Activated CD8-positive, alpha-beta memory T cell treated with anti-CD3 and anti-CD28 coated beads, Interleukin-2, amount 10 ng/mL, durations not matched to agents 7 days and 5 days (primary cell): ENCODE measurements at regions not wholly inside any gene's neighbourhood (a gene's known extent, or its start where the extent isn't known, plus 50 kb on each side); places are given as distances from the start of the nearest gene placed in this dataset.
"Not testable (repeated sequence)": the region's sequence is repeated elsewhere in the genome, so short reads cannot be mapped to it uniquely, and the experiment has no call there.

Experiments
- ATAC-seq: fragments of 150-1000 bp; cut with Tn5 transposase; one replicate; pipeline ENCODE4 v1.10.0; 2021; ENCODE audit warnings: moderate library complexity
- CTCF ChIA-PET: fragments of 350-600 bp; sonication (Branson Sonifier 250); formaldehyde crosslinking; loops from one replicate; lab custom pipeline; 2021; ENCODE audit warnings: antibody characterized with exemption; lab: Charles Lee
- DNase-seq: peaks from one replicate; pipeline ENCODE4 v3.0.0-alpha.2; 2020
- H3K27ac Mint-ChIP-seq: one replicate; pipeline ENCODE4 v1.8.0; 2021; ENCODE audit warnings: mild to moderate bottlenecking, mixed read lengths
- H3K27me3 Mint-ChIP-seq: one replicate; pipeline ENCODE4 v1.8.0; 2021; ENCODE audit warnings: mixed read lengths
- H3K36me3 Mint-ChIP-seq: one replicate; pipeline ENCODE4 v1.8.0; 2021; ENCODE audit warnings: mild to moderate bottlenecking, mixed read lengths
- H3K4me1 Mint-ChIP-seq: one replicate; pipeline ENCODE4 v1.8.0; 2021; ENCODE audit warnings: mixed read lengths
- H3K4me3 Mint-ChIP-seq: one replicate; pipeline ENCODE4 v1.8.0; 2021; ENCODE audit warnings: mild to moderate bottlenecking, moderate library complexity, mixed read lengths
- H3K9me3 Mint-ChIP-seq: one replicate; pipeline ENCODE4 v1.8.0; 2022; ENCODE audit warnings: low read depth, mixed read lengths

DNA sequence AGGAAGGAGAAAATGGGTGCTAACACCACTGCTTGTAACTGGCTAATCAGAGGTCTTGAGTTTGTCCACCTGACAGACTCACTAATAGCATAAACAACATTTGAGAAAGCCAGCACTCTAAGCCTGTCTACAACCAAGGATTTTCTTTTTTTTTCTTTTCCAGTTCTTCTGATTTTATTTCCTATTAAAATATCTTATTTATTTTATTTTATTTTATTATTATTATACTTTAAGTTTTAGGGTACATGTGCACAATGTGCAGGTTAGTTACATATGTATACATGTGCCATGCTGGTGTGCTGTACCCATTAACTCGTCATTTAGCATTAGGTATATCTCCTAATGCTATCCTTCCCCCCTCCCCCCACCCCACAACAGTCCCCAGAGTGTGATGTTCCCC is 888.6 kb upstream of the ARRDC3 start:
- H3K4me1 Mint-ChIP-seq, CTCF ChIA-PET, ATAC-seq, H3K27ac Mint-ChIP-seq, DNase-seq, H3K27me3 Mint-ChIP-seq, H3K4me3 Mint-ChIP-seq, H3K36me3 Mint-ChIP-seq: not testable (repeated sequence)
- H3K9me3 Mint-ChIP-seq: peaks cover 12% of the 10 kb centered on the region

DNA sequence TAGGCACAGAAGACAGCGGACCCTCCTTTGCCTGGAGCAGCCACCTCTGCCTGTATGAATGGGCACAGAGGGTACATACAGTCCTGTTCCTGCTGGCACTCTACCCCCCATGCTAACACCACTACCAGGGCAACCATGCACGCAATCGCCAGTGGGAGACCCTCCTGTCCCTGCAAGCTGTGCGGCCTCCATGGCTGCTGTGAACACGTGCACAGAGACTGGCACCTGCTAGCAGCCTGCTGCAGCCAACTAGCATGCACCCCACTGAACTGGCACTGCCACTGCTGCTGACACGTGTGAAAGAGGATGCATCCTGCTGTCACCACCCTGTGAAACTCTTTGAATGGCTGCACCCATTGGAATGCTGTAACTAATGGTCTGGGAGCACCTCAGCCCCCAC is 885.2 kb upstream of the ARRDC3 start:
- no peak overlapping the region for H3K4me3 Mint-ChIP-seq
- no peaks in the 10 kb centered on the region for H3K27me3 Mint-ChIP-seq
- CTCF ChIA-PET: no interaction called here
- H3K9me3 Mint-ChIP-seq: peaks cover 9% of the 10 kb centered on the region
- H3K36me3 Mint-ChIP-seq: no peaks in the 10 kb centered on the region
- no peak overlapping the region for H3K27ac Mint-ChIP-seq
- no peak for DNase-seq
- H3K4me1 Mint-ChIP-seq: no peaks in the 10 kb centered on the region
- no peak for ATAC-seq

DNA sequence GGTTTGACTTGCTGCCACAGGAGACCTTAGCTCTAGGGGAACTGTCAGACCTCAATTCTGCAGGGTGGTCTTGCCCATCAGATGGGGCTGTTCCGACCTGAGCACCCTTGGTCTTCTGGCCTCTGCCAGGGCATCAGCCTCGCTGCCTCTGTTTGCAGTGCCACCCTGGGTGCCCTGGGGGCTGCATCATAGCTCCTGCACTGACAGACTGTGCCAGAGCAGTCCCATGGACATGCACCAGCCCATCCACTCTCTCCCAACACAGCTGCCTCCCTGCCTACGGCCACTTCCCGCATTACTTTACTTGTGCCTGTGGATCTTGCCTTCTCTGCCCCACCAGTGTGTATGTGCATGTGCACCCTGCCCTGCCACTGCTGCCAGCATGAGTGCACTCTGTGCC is 884.7 kb upstream of the ARRDC3 start:
- H3K4me3 Mint-ChIP-seq: no peak overlapping the region
- H3K4me1 Mint-ChIP-seq: no peaks in the 10 kb centered on the region
- H3K27ac Mint-ChIP-seq: no peak overlapping the region
- CTCF ChIA-PET: no interaction called here
- H3K9me3 Mint-ChIP-seq: peaks cover 9% of the 10 kb centered on the region
- no peaks in the 10 kb centered on the region for H3K36me3 Mint-ChIP-seq
- H3K27me3 Mint-ChIP-seq: no peaks in the 10 kb centered on the region
- DNase-seq (no peak), ATAC-seq (no peak)

DNA sequence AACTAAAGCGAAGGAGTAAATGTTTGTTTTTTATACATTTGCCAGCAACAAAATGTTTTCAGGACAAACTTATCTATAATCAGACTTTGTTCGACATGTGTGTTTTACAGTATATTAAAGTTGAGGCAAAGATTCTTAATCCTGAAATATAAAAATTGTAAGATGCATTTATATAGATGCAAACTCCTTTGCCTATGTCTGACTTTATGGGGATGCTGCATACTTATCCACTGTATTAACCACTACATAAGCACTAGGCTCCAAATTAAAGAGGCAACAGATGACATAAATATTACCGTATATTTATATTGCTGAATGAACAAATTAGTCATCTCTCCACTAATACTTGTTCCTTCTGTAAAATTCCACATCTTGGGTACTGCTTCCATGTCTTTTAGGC is 882.7 kb upstream of the ARRDC3 start:
- Mint-ChIP-seq H3K4me3 (no peak overlapping the region), H3K9me3 (peaks cover 5% of the 10 kb centered on the region), H3K27ac (no peak overlapping the region), H3K36me3 (no peaks in the 10 kb centered on the region), H3K4me1 (no peaks in the 10 kb centered on the region), H3K27me3 (no peaks in the 10 kb centered on the region)
- CTCF ChIA-PET: no interaction called here
- no peak for ATAC-seq
- no peak for DNase-seq

DNA sequence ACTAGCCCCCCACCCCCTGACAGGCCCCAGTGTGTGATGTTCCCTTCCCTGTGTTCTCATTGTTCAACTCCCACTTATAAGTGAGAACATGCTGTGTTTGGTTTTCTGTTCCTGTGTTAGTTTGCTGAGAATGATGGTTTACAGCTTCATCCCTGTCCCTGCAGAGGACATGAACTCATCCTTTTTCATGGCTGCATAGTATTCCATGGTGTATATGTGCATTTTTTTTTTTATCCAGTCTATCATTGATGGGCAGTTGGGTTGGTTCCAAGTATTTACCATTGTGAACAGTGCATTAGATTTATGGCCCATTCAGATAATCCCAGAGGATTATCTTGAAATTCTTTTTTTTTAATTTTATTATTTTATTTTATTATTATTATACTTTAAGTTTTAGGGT is 872.5 kb upstream of the ARRDC3 start:
- H3K27me3 Mint-ChIP-seq, H3K9me3 Mint-ChIP-seq, H3K36me3 Mint-ChIP-seq, CTCF ChIA-PET, DNase-seq, H3K4me1 Mint-ChIP-seq, H3K27ac Mint-ChIP-seq, ATAC-seq, H3K4me3 Mint-ChIP-seq: not testable (repeated sequence)

DNA sequence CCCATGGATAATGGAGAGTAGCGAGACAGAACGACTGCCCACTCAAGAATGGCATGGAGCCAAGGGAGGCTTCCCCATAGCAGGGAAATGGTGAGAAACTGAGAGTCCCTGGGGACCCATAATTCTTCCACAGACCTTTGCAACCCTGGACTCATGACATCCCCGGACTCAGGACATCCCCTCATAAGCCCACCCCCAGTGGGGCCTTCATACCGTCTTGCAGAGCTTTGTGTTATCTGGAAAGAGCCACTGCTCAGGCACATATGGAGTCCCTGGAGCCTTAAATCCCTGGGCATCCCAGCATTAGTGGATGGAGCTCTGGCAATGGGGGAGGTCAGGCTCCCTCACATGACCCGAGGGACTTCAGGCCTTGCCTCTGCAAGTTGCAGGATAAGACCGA is 865.4 kb upstream of the ARRDC3 start:
- Mint-ChIP-seq H3K4me3 (no peak overlapping the region), H3K9me3 (no peaks in the 10 kb centered on the region), H3K27me3 (no peaks in the 10 kb centered on the region), H3K4me1 (no peaks in the 10 kb centered on the region), H3K27ac (no peak overlapping the region), H3K36me3 (no peaks in the 10 kb centered on the region)
- CTCF ChIA-PET: no interaction called here
- no peak for ATAC-seq
- DNase-seq: no peak

DNA sequence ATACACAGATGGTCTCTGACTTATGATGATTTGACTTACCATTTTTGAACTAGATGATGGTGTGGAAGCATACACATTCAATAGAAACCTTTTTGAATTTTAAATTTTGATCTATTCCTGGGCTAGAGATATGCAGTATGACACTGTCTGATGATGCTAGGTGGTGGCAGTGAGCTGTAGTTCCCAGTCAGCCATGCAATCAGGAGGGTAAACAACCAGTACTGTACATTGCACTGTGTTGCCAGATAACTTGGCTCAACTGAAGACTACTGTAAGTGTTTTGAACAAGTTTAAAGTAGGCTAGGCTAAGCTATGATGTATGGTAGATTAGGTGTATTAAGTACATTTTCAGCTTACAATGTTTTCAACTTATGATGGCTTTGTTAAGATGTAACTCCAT is 859.1 kb upstream of the ARRDC3 start:
- Mint-ChIP-seq H3K4me3 (no peak overlapping the region), H3K36me3 (no peaks in the 10 kb centered on the region), H3K27me3 (no peaks in the 10 kb centered on the region), H3K27ac (no peak overlapping the region), H3K4me1 (no peaks in the 10 kb centered on the region), H3K9me3 (no peaks in the 10 kb centered on the region)
- CTCF ChIA-PET: no interaction called here
- ATAC-seq (no peak), DNase-seq (no peak)

DNA sequence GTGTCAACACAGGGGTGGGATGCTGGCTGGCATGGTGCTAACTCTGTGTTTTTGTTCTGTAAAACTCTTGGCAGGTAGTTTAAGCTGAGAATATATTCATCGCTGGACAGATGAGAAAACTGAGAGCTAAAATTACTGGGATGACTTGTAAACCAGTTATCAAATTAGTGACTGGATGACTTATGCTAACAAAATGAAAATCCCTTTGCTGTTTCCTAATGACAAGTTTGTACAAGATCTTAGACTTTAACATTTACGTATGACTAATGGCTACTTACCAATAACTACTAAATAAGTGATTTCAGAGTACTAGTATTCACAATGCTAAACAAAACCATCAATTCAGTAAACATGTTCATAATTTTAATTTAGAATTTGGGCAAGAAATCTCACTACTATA is 854.8 kb upstream of the ARRDC3 start:
- no peaks in the 10 kb centered on the region for H3K4me1 Mint-ChIP-seq
- H3K27me3 Mint-ChIP-seq: no peaks in the 10 kb centered on the region
- ATAC-seq: no peak

DNA sequence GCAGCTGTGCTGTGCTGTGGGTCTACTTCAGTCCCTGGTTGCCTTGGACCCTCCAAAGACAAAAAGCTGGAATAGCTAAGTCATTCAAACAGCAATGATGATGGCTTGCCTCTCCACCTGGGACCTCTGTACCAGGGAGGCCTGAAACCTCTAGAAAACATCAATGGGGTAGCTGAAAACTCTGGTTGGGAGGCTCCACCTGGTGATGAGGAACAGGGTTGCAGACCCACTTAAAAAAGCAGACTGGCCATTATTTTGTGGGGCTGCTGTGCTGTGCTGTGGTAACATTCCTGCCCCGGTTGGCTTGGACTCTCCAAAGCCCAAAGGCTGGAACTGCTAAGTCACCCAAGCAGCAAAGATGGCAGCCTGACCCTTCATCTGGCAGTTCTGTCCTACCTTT is 839.3 kb upstream of the ARRDC3 start:
- no peaks in the 10 kb centered on the region for H3K4me1 Mint-ChIP-seq
- ATAC-seq (no peak), DNase-seq (no peak)
- no peaks in the 10 kb centered on the region for H3K36me3 Mint-ChIP-seq
- H3K4me3 Mint-ChIP-seq: no peak overlapping the region
- no peak overlapping the region for H3K27ac Mint-ChIP-seq
- CTCF ChIA-PET: no interaction called here
- no peaks in the 10 kb centered on the region for H3K27me3 Mint-ChIP-seq
- peaks cover 5% of the 10 kb centered on the region for H3K9me3 Mint-ChIP-seq

More for the DNA sequence above, 854.8 kb upstream of the ARRDC3 start:
- Mint-ChIP-seq H3K27ac (no peak overlapping the region), H3K36me3 (no peaks in the 10 kb centered on the region), H3K9me3 (peaks cover 4% of the 10 kb centered on the region), H3K4me3 (no peak overlapping the region)
- no peak for DNase-seq
- CTCF ChIA-PET: no interaction called here

DNA sequence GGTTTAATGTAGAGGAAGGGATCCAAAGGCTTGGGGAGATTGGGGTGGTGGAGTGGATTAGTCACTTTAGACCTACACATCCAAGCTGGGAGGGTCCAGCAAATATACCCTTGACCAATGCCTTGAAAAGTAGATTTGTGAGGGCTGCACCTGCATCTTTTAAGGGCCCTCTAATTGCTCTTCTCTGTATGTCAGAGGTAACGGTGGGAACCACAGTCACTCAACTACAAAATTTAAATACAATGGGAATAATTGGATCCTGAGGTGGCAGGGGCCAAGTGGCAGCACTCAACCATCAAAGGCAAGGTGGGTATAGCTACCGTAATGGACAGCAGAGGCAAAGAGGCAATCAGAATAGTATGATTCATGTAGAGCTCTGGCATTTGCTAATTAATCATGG is 833.7 kb upstream of the ARRDC3 start:
- H3K4me1 Mint-ChIP-seq, ATAC-seq, H3K27ac Mint-ChIP-seq, H3K36me3 Mint-ChIP-seq, H3K27me3 Mint-ChIP-seq, DNase-seq, H3K4me3 Mint-ChIP-seq, CTCF ChIA-PET, H3K9me3 Mint-ChIP-seq: not testable (repeated sequence)

DNA sequence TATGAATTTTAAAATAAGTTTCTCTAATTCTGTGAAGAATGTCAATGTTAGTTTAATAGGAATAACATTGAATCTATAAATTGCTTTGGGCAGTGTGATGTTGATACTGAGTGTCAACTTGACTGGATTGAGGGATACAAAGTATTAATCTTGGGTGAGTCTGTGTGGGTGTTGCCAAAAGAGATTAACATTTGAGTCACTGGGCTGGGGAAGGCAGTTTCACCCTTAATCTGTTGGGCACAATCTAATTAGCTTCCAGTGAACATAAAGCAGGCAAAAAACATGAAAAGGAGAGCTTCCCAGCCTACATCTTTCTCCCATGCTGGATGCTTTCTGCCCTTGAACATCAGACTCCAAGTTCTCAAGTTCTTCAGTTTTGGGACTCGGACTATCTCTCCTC is 832.0 kb upstream of the ARRDC3 start:
- CTCF ChIA-PET: no interaction called here
- no peaks in the 10 kb centered on the region for H3K36me3 Mint-ChIP-seq
- no peaks in the 10 kb centered on the region for H3K4me1 Mint-ChIP-seq
- H3K9me3 Mint-ChIP-seq: peaks cover 3% of the 10 kb centered on the region
- no peak for ATAC-seq
- H3K4me3 Mint-ChIP-seq: no peak overlapping the region
- no peak for DNase-seq
- H3K27ac Mint-ChIP-seq: no peak overlapping the region
- H3K27me3 Mint-ChIP-seq: no peaks in the 10 kb centered on the region

DNA sequence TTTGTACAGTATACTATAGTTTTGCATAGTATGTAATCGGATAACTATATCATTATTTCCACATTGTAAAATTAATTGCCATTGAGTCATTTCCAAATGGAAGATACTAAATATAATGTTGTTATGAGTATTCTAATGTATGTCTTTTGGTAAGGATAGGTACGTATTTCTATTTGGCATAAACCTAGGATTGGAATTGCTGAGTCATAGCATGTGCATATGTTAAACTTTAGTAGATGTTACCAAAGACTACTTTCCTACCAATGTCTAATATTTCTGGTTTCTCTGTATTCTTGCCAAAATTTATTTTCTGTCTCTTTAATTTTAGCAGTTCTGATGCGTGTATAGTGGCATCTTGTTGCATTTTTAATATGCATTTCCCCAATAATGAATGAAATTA is 825.1 kb upstream of the ARRDC3 start:
- Mint-ChIP-seq H3K9me3 (peaks cover 8% of the 10 kb centered on the region), H3K4me3 (no peak overlapping the region), H3K36me3 (no peaks in the 10 kb centered on the region), H3K4me1 (no peaks in the 10 kb centered on the region), H3K27ac (no peak overlapping the region), H3K27me3 (no peaks in the 10 kb centered on the region)
- DNase-seq: no peak
- ATAC-seq: no peak
- CTCF ChIA-PET: no interaction called here

DNA sequence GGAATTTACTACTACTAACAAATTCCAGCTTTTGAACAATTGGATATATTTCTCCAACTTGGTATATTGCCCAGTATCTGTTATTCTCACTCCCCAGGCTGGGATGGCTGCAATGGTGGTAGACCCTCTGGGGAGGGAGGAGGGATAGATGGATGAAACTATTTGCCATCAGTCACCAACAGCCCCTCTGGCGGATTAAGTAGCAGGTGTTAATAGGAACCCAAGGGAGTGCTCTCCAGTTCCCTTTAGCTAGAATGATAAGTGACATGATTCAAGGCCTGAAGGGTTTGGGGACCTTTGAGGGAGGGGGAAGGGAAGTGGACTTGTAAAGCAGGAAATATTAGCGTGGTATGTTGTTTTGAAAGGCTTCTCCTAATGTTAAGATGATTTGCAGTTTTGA is 824.0 kb upstream of the ARRDC3 start:
- Mint-ChIP-seq H3K9me3 (peaks cover 8% of the 10 kb centered on the region), H3K4me3 (no peak overlapping the region), H3K27ac (no peak overlapping the region), H3K4me1 (no peaks in the 10 kb centered on the region), H3K36me3 (no peaks in the 10 kb centered on the region), H3K27me3 (no peaks in the 10 kb centered on the region)
- CTCF ChIA-PET: no interaction called here
- ATAC-seq: no peak
- no peak for DNase-seq

DNA sequence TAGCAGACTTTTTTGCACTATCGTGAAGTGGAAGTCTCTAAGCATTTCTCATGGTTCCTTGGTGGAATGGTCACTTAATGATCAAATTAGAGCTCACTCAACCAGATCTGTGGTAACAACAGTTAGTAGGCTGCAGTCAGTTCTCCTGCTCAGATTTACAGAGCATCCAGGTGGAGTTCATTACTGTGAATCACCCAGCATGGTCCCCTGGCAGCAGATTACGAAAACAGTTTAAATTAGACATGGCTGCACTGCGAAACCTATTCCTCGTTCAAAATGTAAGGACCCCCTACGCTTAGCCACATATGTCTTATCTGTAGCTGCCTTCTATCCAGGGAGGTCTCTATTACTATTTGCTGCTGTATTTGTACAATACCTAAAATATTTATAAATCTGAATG is 823.6 kb upstream of the ARRDC3 start:
- CTCF ChIA-PET: no interaction called here
- no peaks in the 10 kb centered on the region for H3K36me3 Mint-ChIP-seq
- H3K4me1 Mint-ChIP-seq: no peaks in the 10 kb centered on the region
- ATAC-seq (no peak), DNase-seq (no peak)
- H3K9me3 Mint-ChIP-seq: peaks cover 8% of the 10 kb centered on the region
- no peak overlapping the region for H3K27ac Mint-ChIP-seq
- H3K4me3 Mint-ChIP-seq: no peak overlapping the region
- H3K27me3 Mint-ChIP-seq: no peaks in the 10 kb centered on the region

DNA sequence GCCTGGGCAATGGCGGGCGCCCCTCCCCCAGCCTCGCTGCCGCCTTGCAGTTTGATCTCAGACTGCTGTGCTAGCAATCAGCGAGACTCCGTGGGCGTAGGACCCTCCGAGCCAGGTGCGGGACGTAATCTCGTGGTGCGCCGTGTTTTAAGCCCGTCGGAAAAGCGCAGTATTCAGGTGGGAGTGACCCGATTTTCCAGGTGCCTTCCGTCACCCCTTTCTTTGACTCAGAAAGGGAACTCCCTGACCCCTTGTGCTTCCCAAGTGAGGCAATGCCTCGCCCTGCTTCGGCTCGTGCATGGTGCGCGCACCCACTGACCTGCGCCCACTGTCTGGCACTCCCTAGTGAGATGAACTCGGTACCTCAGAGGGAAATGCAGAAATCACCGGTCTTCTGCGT is 815.9 kb upstream of the ARRDC3 start:
- CTCF ChIA-PET, H3K27me3 Mint-ChIP-seq, H3K9me3 Mint-ChIP-seq: not testable (repeated sequence)

More for the DNA sequence above, 815.9 kb upstream of the ARRDC3 start:
- not testable (repeated sequence) for ATAC-seq, H3K36me3 Mint-ChIP-seq, DNase-seq, H3K27ac Mint-ChIP-seq, H3K4me1 Mint-ChIP-seq, H3K4me3 Mint-ChIP-seq
